ENCODE measurements at regions not wholly inside any gene's neighbourhood (a gene's known extent, or its start where the extent isn't known, plus 50 kb on each side); places are given as distances from the start of the nearest gene placed in this dataset.

DNA sequence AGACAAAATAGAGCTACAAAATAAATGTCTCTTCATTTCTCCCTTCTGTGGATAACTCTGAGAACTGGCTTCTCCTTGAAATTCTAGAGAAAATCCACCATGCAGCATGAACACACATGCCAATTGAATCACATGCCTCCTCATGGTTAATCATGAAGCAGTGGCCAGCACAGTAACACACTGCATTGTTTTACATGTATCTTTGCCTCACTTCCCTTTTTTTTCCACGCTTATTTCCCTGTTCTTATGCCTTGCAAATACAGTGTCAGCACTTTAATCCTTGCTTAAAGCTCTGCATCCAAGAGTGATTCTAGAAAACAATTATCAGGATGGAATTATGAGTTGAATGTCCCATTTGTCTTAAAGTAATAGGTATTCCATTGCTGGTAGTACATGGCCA is 50.3 kb upstream of the ZBTB7C start:
- Histone ChIP-seq H3K36me3 (no peaks in the 10 kb centered on the region), H3K4me3 (no peak overlapping the region), H3K27ac (no peak overlapping the region), H3K9me3 (no peaks in the 10 kb centered on the region), H3K4me1 (ENCODE audit: control insufficient read depth in 1 of 2, low read depth in 2 of 2) (peaks cover 0 to 18% of the 10 kb centered on the region in 2 donors), H3K27me3 (replicated peaks; ENCODE audit: insufficient read depth) (no peaks in the 10 kb centered on the region)
- TF ChIP-seq, protein P1, sequence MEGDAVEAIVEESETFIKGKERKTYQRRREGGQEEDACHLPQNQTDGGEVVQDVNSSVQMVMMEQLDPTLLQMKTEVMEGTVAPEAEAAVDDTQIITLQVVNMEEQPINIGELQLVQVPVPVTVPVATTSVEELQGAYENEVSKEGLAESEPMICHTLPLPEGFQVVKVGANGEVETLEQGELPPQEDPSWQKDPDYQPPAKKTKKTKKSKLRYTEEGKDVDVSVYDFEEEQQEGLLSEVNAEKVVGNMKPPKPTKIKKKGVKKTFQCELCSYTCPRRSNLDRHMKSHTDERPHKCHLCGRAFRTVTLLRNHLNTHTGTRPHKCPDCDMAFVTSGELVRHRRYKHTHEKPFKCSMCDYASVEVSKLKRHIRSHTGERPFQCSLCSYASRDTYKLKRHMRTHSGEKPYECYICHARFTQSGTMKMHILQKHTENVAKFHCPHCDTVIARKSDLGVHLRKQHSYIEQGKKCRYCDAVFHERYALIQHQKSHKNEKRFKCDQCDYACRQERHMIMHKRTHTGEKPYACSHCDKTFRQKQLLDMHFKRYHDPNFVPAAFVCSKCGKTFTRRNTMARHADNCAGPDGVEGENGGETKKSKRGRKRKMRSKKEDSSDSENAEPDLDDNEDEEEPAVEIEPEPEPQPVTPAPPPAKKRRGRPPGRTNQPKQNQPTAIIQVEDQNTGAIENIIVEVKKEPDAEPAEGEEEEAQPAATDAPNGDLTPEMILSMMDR (IDR thresholded peaks at IDR 0.05): no peak
- ATAC-seq (ENCODE audit: insufficient number of reproducible peaks, low FRiP score, low read depth): no peak
- no peak for DNase-seq (ENCODE audit: low spot score)

DNA sequence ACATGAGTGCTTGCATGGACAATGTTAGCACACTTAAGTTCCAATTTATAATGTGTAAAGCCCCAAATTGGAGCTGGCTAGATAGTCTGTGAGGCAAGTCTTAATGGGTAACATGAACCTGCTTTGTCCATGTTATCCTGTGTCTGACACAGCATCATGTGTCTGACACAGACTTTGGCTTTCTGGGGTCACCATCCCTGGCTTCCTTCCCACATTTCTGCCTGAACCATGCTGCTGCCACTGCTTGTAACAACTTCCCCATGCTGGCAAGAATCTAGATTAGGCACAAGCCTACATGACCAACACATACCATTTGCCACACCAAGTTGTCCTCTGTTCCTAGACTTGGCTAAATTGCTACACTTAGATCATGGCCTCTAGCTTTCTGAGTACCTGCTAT is 49.8 kb upstream of the ZBTB7C start:
- no peak for DNase-seq (ENCODE audit: low spot score)
- TF ChIP-seq, protein P1 (IDR thresholded peaks at IDR 0.05): no peak
- Histone ChIP-seq H3K9me3 (no peaks in the 10 kb centered on the region), H3K36me3 (no peaks in the 10 kb centered on the region), H3K27ac (no peak overlapping the region), H3K27me3 (replicated peaks; ENCODE audit: insufficient read depth) (no peaks in the 10 kb centered on the region), H3K4me3 (no peak overlapping the region), H3K4me1 (ENCODE audit: control insufficient read depth in 1 of 2, low read depth in 2 of 2) (peaks cover 0 to 23% of the 10 kb centered on the region in 2 donors)
- ATAC-seq (ENCODE audit: insufficient number of reproducible peaks, low FRiP score, low read depth): no peak
